A673 (cell line): ENCODE measurements at regions not wholly inside any gene's neighbourhood (a gene's known extent, or its start where the extent isn't known, plus 50 kb on each side); places are given as distances from the start of the nearest gene placed in this dataset.

ENCODE experiments used
- BruUV-seq: library from RNA; stranded (reverse); fragments of 400-500 nt; replicated peaks from 2 replicates; lab custom pipeline; 2021; lab: Mats Ljungman, UMichigan
- CTCF ChIA-PET: fragments of 300-600 bp; sonication (Branson Sonifier 250); formaldehyde crosslinking; loops from one replicate; lab custom pipeline; 2022; ENCODE audit warnings: antibody characterized with exemption; lab: Charles Lee
- POLR2A ChIA-PET: fragments of 300-600 bp; sonication (Branson Sonifier 250); formaldehyde crosslinking; loops from one replicate; lab custom pipeline; 2022; ENCODE audit warnings: antibody characterized with exemption; ENCODE audit not compliant: low non-redundant PET; lab: Charles Lee
- DNase-seq: peaks from one replicate; pipeline ENCODE4 v3.0.0-alpha.2; 2015; ENCODE audit warnings: low spot score
- H3K27ac ChIP-seq: fragments of 200-600 bp; sonication (generic); 2 replicates; pipeline ENCODE4 v1.5.1; 2016; ENCODE audit warnings: mixed run types, low read depth, mild to moderate bottlenecking, mixed read lengths, antibody characterized with exemption, low read length; ENCODE audit not compliant: poor library complexity, severe bottlenecking
- H3K27me3 ChIP-seq: fragments of 200-600 bp; sonication (generic); replicated peaks from 2 replicates; pipeline ENCODE4 v1.6.1; 2017; ENCODE audit warnings: mixed run types, low read depth, mild to moderate bottlenecking, mixed read lengths, antibody characterized with exemption, low read length; ENCODE audit not compliant: insufficient read depth, poor library complexity
- H3K36me3 ChIP-seq: fragments of 200-600 bp; sonication (generic); 2 replicates; pipeline ENCODE4 v1.6.1; 2016; ENCODE audit warnings: mixed run types, mild to moderate bottlenecking, mixed read lengths, antibody characterized with exemption, low read length; ENCODE audit not compliant: insufficient read depth, poor library complexity, severe bottlenecking
- H3K4me1 ChIP-seq: fragments of 200-600 bp; sonication (generic); 2 replicates; pipeline ENCODE4 v1.6.1; 2017; ENCODE audit warnings: mixed run types, mild to moderate bottlenecking, mixed read lengths, antibody characterized with exemption, low read length; ENCODE audit not compliant: insufficient read depth, poor library complexity, severe bottlenecking
- H3K4me3 ChIP-seq: fragments of 200-600 bp; sonication (generic); 2 replicates; pipeline ENCODE4 v1.5.1; 2016; ENCODE audit warnings: low read depth, mixed run types, mild to moderate bottlenecking, mixed read lengths, low read length; ENCODE audit not compliant: poor library complexity, severe bottlenecking
- H3K9me3 ChIP-seq: fragments of 200-600 bp; sonication (generic); 2 replicates; pipeline ENCODE4 v1.6.1; 2016; ENCODE audit warnings: mixed run types, low read depth, mild to moderate bottlenecking, mixed read lengths, antibody characterized with exemption, low read length; ENCODE audit not compliant: poor library complexity, severe bottlenecking
- CTCF ChIP-seq: fragments of 300-800, 200-600 bp; sonication (generic); conservative IDR thresholded peaks from 2 replicates; pipeline ENCODE4 v1.5.1; 2017; ENCODE audit warnings: low read depth, mild to moderate bottlenecking, antibody characterized with exemption, low read length, moderate library complexity, mixed read lengths
- EZH2 ChIP-seq: fragments of 200-600 bp; sonication (generic); IDR thresholded peaks from 2 replicates; pipeline ENCODE4 v1.6.1; 2017; ENCODE audit warnings: borderline replicate concordance, low read depth, mild to moderate bottlenecking, mixed read lengths, antibody characterized with exemption, low read length; ENCODE audit not compliant: poor library complexity, severe bottlenecking
- intact Hi-C: fragments of 100-400 bp; cut with micrococcal nuclease; formaldehyde crosslinking; loops from one replicate; pipeline ENCODE4 v1.10.0; 2022; ENCODE audit not compliant: unreplicated experiment

- intact Hi-C loops: no loop called here
- no TSS peak for BruUV-seq
- Histone ChIP-seq H3K4me3 (no peak overlapping the region), H3K36me3 (no peaks in the 10 kb centered on the region), H3K4me1 (no peaks in the 10 kb centered on the region), H3K27me3 (peaks cover 9% of the 10 kb centered on the region), H3K9me3 (no peaks in the 10 kb centered on the region), H3K27ac (no peak overlapping the region)
- TF ChIP-seq CTCF (no peak), EZH2 (no peak)
- no peak for DNase-seq
- ChIA-PET CTCF (no interaction called here), POLR2A (no interaction called here)
These were observed 68.7 kb upstream of the EDAR start for GRCh38 chr2:109057686-109058085.

GRCh38 chr2:109055435-109055834 is 66.4 kb upstream of the EDAR start:
- Histone ChIP-seq H3K4me3 (no peak overlapping the region), H3K27ac (no peak overlapping the region), H3K27me3 (no peaks in the 10 kb centered on the region), H3K9me3 (no peaks in the 10 kb centered on the region), H3K36me3 (no peaks in the 10 kb centered on the region), H3K4me1 (no peaks in the 10 kb centered on the region)
- POLR2A ChIA-PET: no interaction called here
- intact Hi-C loops: no loop called here
- BruUV-seq: no TSS peak
- DNase-seq: no peak
- CTCF ChIA-PET: no interaction called here
- TF ChIP-seq EZH2 (no peak), CTCF (no peak)

GRCh38 chr2:109054865-109055264 is 65.8 kb upstream of the EDAR start:
- intact Hi-C loops: no loop called here
- ChIA-PET CTCF (no interaction called here), POLR2A (no interaction called here)
- Histone ChIP-seq H3K27ac (no peak overlapping the region), H3K36me3 (no peaks in the 10 kb centered on the region), H3K9me3 (no peaks in the 10 kb centered on the region), H3K4me3 (no peak overlapping the region), H3K27me3 (no peaks in the 10 kb centered on the region), H3K4me1 (no peaks in the 10 kb centered on the region)
- TF ChIP-seq EZH2 (no peak), CTCF (no peak)
- no TSS peak for BruUV-seq
- DNase-seq: no peak
